CD4-positive, alpha-beta memory T cell (primary cell): ENCODE measurements at regions not wholly inside any gene's neighbourhood (a gene's known extent, or its start where the extent isn't known, plus 50 kb on each side); places are given as distances from the start of the nearest gene placed in this dataset.

Source experiments
- CTCF ChIA-PET: fragments of 350-600 bp; sonication (Branson Sonifier 250); formaldehyde crosslinking; loops from one replicate; lab custom pipeline; 2021; ENCODE audit warnings: inconsistent platforms; ENCODE audit not compliant: partially characterized antibody; lab: Charles Lee
- POLR2A ChIA-PET: fragments of 350-600 bp; sonication (Branson Sonifier 250); formaldehyde crosslinking; loops from one replicate; lab custom pipeline; 2021; ENCODE audit not compliant: partially characterized antibody; lab: Charles Lee
- DNase-seq, 5 donors: peaks; one replicate each; pipeline versions ENCODE4 v3.0.0 to v3.0.0-alpha.2; 2020 to 2022; ENCODE audit warnings: mixed read lengths in 1 of 5
- H3K27ac ChIP-seq: one replicate; pipeline ENCODE4 v1.7.0; 2013; ENCODE audit warnings: low read depth, low read length
- H3K27me3 ChIP-seq: 2 replicates; pipeline ENCODE4 v1.7.0; 2013; ENCODE audit warnings: mild to moderate bottlenecking, low read length, moderate library complexity; ENCODE audit not compliant: insufficient read depth
- H3K36me3 ChIP-seq: 2 replicates; pipeline ENCODE4 v1.7.0; 2013; ENCODE audit warnings: mild to moderate bottlenecking, low read length, moderate library complexity; ENCODE audit not compliant: insufficient read depth
- H3K4me1 ChIP-seq: 2 replicates; pipeline ENCODE4 v1.7.0; 2013; ENCODE audit warnings: mild to moderate bottlenecking, low read length, moderate library complexity; ENCODE audit not compliant: insufficient read depth
- H3K4me3 ChIP-seq, 2 donors: one replicate each; pipeline ENCODE4 v1.7.0; 2013; ENCODE audit warnings: low read length in 2 of 2, mild to moderate bottlenecking in 1 of 2
- H3K9me3 ChIP-seq, 2 donors: one replicate each; pipeline ENCODE4 v1.7.0; 2013; ENCODE audit warnings: low read length in 2 of 2, control low read depth in 1 of 2; ENCODE audit not compliant: control insufficient read depth in 1 of 2
- H3K27ac Mint-ChIP-seq, 7 donors: one replicate each; pipeline ENCODE4 v1.8.0; 2020 to 2021; ENCODE audit warnings: mixed read lengths in 7 of 7, mild to moderate bottlenecking in 6 of 7, inconsistent platforms in 3 of 7, moderate library complexity in 3 of 7
- H3K27me3 Mint-ChIP-seq, 2 donors: one replicate each; pipeline ENCODE4 v1.8.0; 2020 to 2021; ENCODE audit warnings: mixed read lengths in 2 of 2
- H3K36me3 Mint-ChIP-seq, 2 donors: one replicate each; pipeline ENCODE4 v1.8.0; 2020 to 2021; ENCODE audit warnings: mixed read lengths in 2 of 2, inconsistent platforms in 1 of 2, mild to moderate bottlenecking in 1 of 2
- H3K4me1 Mint-ChIP-seq, 4 donors: one replicate each; pipeline ENCODE4 v1.8.0; 2020 to 2021; ENCODE audit warnings: mixed read lengths in 4 of 4, mild to moderate bottlenecking in 1 of 4
- H3K4me3 Mint-ChIP-seq, 8 donors: one replicate each; pipeline ENCODE4 v1.8.0; 2020 to 2021; ENCODE audit warnings: mixed read lengths in 8 of 8, mild to moderate bottlenecking in 7 of 8, moderate library complexity in 6 of 8, inconsistent platforms in 3 of 8
- H3K9me3 Mint-ChIP-seq, 8 donors: one replicate each; pipeline ENCODE4 v1.8.0; 2020 to 2021; ENCODE audit warnings: mixed read lengths in 8 of 8, mild to moderate bottlenecking in 5 of 8, inconsistent platforms in 3 of 8, moderate library complexity in 1 of 8
- intact Hi-C: fragments of 100-400 bp; cut with micrococcal nuclease; formaldehyde crosslinking; loops from one replicate; pipeline ENCODE4 v1.15.1; 2023

DNA sequence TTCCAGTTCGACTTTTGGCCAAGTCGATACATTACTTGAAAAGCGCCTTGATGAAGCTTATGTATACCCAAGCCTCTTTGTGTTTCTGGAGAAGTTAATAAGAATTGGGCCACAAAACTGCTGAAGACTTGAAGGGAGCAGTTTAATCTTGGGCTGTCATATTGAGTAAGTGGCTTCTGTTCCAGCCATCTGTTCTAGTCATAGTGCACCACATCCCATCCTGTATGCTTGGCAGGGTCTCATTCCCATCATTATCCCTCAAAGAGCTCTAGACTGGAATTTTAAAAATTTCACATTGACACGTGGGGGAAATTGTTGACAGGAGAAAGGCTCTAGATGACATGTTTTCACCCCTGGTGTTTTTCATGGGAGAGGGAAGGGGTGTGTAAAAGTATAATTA lies 196.6 kb upstream of the PLPP4 start:
- H3K27ac Mint-ChIP-seq: no peak overlapping the region

GRCh38 chr10:120262857-120263547 lies 194.0 kb upstream of the PLPP4 start:
- no peaks in the 10 kb centered on the region for H3K9me3 Mint-ChIP-seq
- ChIA-PET CTCF (no interaction called here), POLR2A (no interaction called here)
- Histone ChIP-seq H3K4me3 (no peak overlapping the region), H3K4me1 (no peaks in the 10 kb centered on the region), H3K9me3 (no peaks in the 10 kb centered on the region), H3K27ac (no peak overlapping the region), H3K36me3 (no peaks in the 10 kb centered on the region), H3K27me3 (no peaks in the 10 kb centered on the region)
- H3K4me3 Mint-ChIP-seq: no peak overlapping the region
- peaks cover 18 to 27% of the 10 kb centered on the region in 2 donors for H3K27me3 Mint-ChIP-seq
- no peak overlapping the region for H3K27ac Mint-ChIP-seq
- no peaks in the 10 kb centered on the region for H3K36me3 Mint-ChIP-seq
- no peak for DNase-seq
- H3K4me1 Mint-ChIP-seq: no peaks in the 10 kb centered on the region
- intact Hi-C loops: no loop called here

More for the DNA sequence above, 196.6 kb upstream of the PLPP4 start:
- CTCF ChIA-PET: no interaction called here
- no peaks in the 10 kb centered on the region for H3K9me3 ChIP-seq
- no peaks in the 10 kb centered on the region for H3K36me3 ChIP-seq
- H3K36me3 Mint-ChIP-seq: no peaks in the 10 kb centered on the region
- no peak for DNase-seq
- H3K4me1 ChIP-seq: no peaks in the 10 kb centered on the region
- H3K9me3 Mint-ChIP-seq: no peaks in the 10 kb centered on the region
- H3K4me1 Mint-ChIP-seq: no peaks in the 10 kb centered on the region
- H3K4me3 ChIP-seq: no peak overlapping the region
- no peaks in the 10 kb centered on the region for H3K27me3 ChIP-seq
- no peak overlapping the region for H3K27ac ChIP-seq
- H3K4me3 Mint-ChIP-seq: no peak overlapping the region
- H3K27me3 Mint-ChIP-seq: peaks cover 16 to 26% of the 10 kb centered on the region in 2 donors
- POLR2A ChIA-PET: no interaction called here
- intact Hi-C loops: no loop called here

DNA sequence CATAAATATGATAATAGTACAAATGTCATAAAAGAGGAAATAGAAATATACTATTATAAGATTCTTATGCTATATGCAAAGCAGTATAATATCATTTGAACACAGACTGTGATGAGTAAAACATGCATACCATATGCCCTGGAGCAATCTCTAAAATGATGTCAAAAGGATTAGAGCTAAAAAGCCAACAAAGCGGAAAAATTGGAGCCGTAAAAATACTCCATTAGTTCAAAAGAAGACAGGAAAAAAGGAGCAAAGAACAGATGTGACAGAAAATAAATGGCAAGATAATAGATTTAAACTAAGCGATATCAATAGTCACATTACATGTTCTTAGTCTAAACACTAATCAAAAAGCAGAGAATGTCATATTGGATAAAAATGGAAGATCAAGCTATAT lies 191.0 kb upstream of the PLPP4 start:
- no peaks in the 10 kb centered on the region for H3K36me3 ChIP-seq
- CTCF ChIA-PET: no interaction called here
- no peaks in the 10 kb centered on the region for H3K4me1 ChIP-seq
- no peaks in the 10 kb centered on the region for H3K4me1 Mint-ChIP-seq
- H3K4me3 ChIP-seq: no peak overlapping the region
- H3K4me3 Mint-ChIP-seq: no peak overlapping the region
- no peak overlapping the region for H3K27ac Mint-ChIP-seq
- POLR2A ChIA-PET: no interaction called here
- no peaks in the 10 kb centered on the region for H3K36me3 Mint-ChIP-seq
- peaks cover 15 to 19% of the 10 kb centered on the region in 2 donors for H3K27me3 Mint-ChIP-seq
- H3K27ac ChIP-seq: no peak overlapping the region
- intact Hi-C loops: no loop called here
- no peaks in the 10 kb centered on the region for H3K9me3 Mint-ChIP-seq
- DNase-seq: no peak
- no peaks in the 10 kb centered on the region for H3K9me3 ChIP-seq
- H3K27me3 ChIP-seq: no peaks in the 10 kb centered on the region

- Histone ChIP-seq H3K27me3 (no peaks in the 10 kb centered on the region), H3K4me3 (no peak overlapping the region), H3K27ac (no peak overlapping the region), H3K4me1 (no peaks in the 10 kb centered on the region), H3K9me3 (no peaks in the 10 kb centered on the region), H3K36me3 (no peaks in the 10 kb centered on the region)
- DNase-seq: no peak
- CTCF ChIA-PET: no interaction called here
- intact Hi-C loops: no loop called here
- POLR2A ChIA-PET: no interaction called here
- no peaks in the 10 kb centered on the region for H3K36me3 Mint-ChIP-seq
- H3K27me3 Mint-ChIP-seq: peaks cover 2 to 7% of the 10 kb centered on the region in 2 donors
- H3K27ac Mint-ChIP-seq: no peak overlapping the region
- peaks cover 0 to 2% (median 0%) of the 10 kb centered on the region in 8 donors for H3K9me3 Mint-ChIP-seq
- no peaks in the 10 kb centered on the region for H3K4me1 Mint-ChIP-seq
- no peak overlapping the region for H3K4me3 Mint-ChIP-seq
Measured at GRCh38 chr10:120270906-120271305, 186.1 kb upstream of the PLPP4 start.

DNA sequence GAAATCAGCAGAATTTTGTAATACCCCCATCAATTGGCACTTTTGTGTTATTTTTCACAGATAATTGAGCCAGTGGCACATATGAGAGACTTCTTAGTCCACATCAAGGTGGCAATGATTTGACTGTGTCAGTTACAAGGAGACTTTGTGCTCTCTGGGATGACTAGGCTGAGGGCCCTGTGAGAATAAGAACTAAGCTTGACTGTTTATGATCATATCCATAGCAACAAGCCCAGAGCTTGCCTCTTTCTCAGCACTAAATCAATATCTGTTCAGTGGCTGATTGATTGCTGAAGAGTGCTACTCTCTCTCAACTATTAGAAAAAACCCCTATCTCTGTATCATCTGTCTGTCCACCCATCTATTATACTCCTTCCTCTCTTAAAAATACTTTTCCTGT lies 185.3 kb upstream of the PLPP4 start:
- Histone ChIP-seq H3K4me1 (no peaks in the 10 kb centered on the region), H3K4me3 (no peak overlapping the region), H3K27me3 (no peaks in the 10 kb centered on the region), H3K9me3 (no peaks in the 10 kb centered on the region), H3K27ac (no peak overlapping the region), H3K36me3 (no peaks in the 10 kb centered on the region)
- Mint-ChIP-seq H3K9me3 (peaks cover 0 to 2% (median 0%) of the 10 kb centered on the region in 8 donors), H3K36me3 (no peaks in the 10 kb centered on the region), H3K4me1 (no peaks in the 10 kb centered on the region), H3K27ac (no peak overlapping the region), H3K27me3 (peaks cover 5% of the 10 kb centered on the region in 2 donors), H3K4me3 (no peak overlapping the region)
- intact Hi-C loops: no loop called here
- no peak for DNase-seq
- ChIA-PET POLR2A (no interaction called here), CTCF (no interaction called here)

GRCh38 chr10:120272350-120272749 lies 184.7 kb upstream of the PLPP4 start:
- Histone ChIP-seq H3K4me1 (no peaks in the 10 kb centered on the region), H3K36me3 (no peaks in the 10 kb centered on the region), H3K27me3 (no peaks in the 10 kb centered on the region), H3K4me3 (no peak overlapping the region), H3K9me3 (no peaks in the 10 kb centered on the region), H3K27ac (no peak overlapping the region)
- no peaks in the 10 kb centered on the region for H3K36me3 Mint-ChIP-seq
- DNase-seq: no peak
- intact Hi-C loops: no loop called here
- H3K4me3 Mint-ChIP-seq: no peak overlapping the region
- POLR2A ChIA-PET: no interaction called here
- no peaks in the 10 kb centered on the region for H3K4me1 Mint-ChIP-seq
- CTCF ChIA-PET: no interaction called here
- H3K27me3 Mint-ChIP-seq: peaks cover 5% of the 10 kb centered on the region in 2 donors
- H3K9me3 Mint-ChIP-seq: peaks cover 0 to 2% (median 0%) of the 10 kb centered on the region in 8 donors
- no peak overlapping the region for H3K27ac Mint-ChIP-seq

- no peaks in the 10 kb centered on the region for H3K36me3 Mint-ChIP-seq
- H3K4me3 Mint-ChIP-seq: no peak overlapping the region
- ChIA-PET CTCF (no interaction called here), POLR2A (no interaction called here)
- Histone ChIP-seq H3K4me1 (no peaks in the 10 kb centered on the region), H3K4me3 (no peak overlapping the region), H3K36me3 (no peaks in the 10 kb centered on the region), H3K27ac (no peak overlapping the region), H3K27me3 (no peaks in the 10 kb centered on the region), H3K9me3 (no peaks in the 10 kb centered on the region)
- H3K27ac Mint-ChIP-seq: no peak overlapping the region
- peaks cover 0 to 3% (median 0%) of the 10 kb centered on the region in 8 donors for H3K9me3 Mint-ChIP-seq
- no peak for DNase-seq
- no peaks in the 10 kb centered on the region for H3K4me1 Mint-ChIP-seq
- H3K27me3 Mint-ChIP-seq: peaks cover 5 to 7% of the 10 kb centered on the region in 2 donors
- intact Hi-C loops: no loop called here
Measured at GRCh38 chr10:120278069-120278468, 179.0 kb upstream of the PLPP4 start.
